Omental fat pad (tissue), 3 donors: ENCODE measurements at regions not wholly inside any gene's neighbourhood (a gene's known extent, or its start where the extent isn't known, plus 50 kb on each side); places are given as distances from the start of the nearest gene placed in this dataset.

Experiments
- ATAC-seq: fragments of 150-250 bp; one replicate; pipeline ENCODE4 v1.9.1; 2016; ENCODE audit warnings: mild to moderate bottlenecking, moderate library complexity; ENCODE audit not compliant: low FRiP score
- DNase-seq: peaks from one replicate; pipeline ENCODE4 v3.0.0-alpha.2; 2019; ENCODE audit warnings: low spot score
- TF ChIP-seq, protein P1 (sequence below), 3 donors: fragments of 450-650 bp; IDR thresholded peaks; one replicate each; pipeline ENCODE4 v1.5.1; 2016 to 2017; ENCODE audit warnings: antibody characterized with exemption in 3 of 3, mild to moderate bottlenecking in 3 of 3, moderate library complexity in 2 of 3

DNA sequence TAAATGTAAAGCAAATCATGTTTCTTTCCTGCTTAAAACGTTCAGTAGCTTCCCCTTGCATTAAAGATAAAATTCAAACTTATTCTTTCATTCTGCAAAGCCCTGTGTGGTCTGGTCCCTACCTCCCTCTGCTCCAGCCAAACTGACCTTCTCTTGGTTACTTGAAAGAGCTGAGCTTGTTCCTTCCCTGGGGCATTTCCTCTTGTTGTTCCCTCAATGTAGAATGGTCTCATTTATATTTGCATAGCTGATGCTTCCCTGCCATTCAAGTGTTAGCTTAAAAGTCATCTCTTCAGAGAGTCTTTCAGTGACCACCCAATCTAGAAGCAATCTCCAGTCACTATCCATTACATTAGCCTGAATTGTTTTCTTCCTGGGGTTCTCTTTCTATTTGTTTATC is 1618.5 kb upstream of the TENM4 start:
- no peak for DNase-seq

DNA sequence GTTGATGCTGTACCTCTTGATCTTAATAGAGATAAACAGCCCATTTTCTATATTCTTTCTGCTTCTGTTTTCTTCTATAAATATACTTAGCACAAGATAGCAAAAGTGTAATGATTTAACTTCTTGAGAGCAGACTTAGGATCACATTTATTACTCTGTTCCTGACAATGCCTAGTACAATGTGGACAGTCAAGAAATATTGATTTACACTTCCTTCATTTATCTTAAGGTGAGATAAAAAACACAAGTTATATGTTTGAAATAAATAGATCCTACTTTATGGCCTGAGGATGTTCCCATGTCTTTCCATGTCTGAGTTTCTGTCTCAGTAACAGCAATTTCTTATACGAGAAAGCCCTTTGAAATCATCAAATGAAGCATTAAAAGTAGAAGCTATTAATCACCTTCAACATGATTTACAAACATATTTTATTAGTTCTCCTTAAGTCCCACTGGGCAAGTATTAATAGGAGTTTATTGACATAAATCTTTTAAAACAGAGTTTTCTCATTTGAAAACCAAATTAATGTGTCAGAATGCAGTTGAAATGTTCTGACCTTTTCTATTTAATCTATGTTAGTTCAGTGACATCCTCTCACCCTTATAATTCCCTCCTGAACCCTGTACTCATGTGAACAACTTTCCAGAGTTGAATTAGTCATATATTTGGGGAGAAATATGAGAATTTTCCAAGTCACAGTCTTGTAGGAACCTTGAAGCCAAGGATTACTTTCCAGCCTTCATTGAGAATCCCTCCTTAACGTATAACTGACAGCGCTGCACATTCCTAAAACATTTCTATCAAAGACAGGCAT is 1611.7 kb upstream of the TENM4 start:
- TF ChIP-seq, protein P1, sequence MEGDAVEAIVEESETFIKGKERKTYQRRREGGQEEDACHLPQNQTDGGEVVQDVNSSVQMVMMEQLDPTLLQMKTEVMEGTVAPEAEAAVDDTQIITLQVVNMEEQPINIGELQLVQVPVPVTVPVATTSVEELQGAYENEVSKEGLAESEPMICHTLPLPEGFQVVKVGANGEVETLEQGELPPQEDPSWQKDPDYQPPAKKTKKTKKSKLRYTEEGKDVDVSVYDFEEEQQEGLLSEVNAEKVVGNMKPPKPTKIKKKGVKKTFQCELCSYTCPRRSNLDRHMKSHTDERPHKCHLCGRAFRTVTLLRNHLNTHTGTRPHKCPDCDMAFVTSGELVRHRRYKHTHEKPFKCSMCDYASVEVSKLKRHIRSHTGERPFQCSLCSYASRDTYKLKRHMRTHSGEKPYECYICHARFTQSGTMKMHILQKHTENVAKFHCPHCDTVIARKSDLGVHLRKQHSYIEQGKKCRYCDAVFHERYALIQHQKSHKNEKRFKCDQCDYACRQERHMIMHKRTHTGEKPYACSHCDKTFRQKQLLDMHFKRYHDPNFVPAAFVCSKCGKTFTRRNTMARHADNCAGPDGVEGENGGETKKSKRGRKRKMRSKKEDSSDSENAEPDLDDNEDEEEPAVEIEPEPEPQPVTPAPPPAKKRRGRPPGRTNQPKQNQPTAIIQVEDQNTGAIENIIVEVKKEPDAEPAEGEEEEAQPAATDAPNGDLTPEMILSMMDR (IDR thresholded peaks at IDR 0.05): no peak
- ATAC-seq (no peak), DNase-seq (no peak)

More for the DNA sequence above, 1618.5 kb upstream of the TENM4 start:
- TF ChIP-seq, protein P1 (IDR thresholded peaks at IDR 0.05): no peak
- ATAC-seq: no peak

DNA sequence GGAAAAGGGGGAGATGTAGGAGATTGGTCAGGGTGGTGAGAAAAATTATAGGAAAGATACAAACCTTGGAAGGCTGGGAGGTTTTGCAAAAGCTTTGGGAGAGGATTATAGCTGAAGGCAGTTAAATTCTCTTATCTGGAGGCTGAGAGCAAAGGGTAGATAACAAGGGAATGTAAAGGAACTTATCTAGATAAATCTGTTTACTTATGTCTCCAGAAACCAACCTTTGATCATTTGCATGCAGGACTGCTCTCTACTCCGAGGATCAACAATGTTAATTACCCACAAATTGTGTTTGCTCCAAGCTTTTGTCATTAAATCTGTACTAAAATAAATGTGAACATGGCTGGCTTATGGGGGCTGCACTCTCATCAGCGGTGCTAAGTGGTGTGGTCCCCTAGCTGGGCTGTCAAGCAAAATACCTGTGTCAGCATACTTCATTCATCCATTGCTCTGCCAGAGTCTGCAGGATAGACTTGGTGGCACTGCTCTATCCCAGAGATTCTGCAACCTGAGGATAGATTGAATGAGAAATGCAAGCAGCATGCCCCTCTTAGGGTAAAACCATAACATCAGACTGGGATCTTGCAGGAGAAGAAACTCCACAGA is 1599.2 kb upstream of the TENM4 start:
- TF ChIP-seq, protein P1 (IDR thresholded peaks at IDR 0.05): no peak
- DNase-seq: no peak
- no peak for ATAC-seq

DNA sequence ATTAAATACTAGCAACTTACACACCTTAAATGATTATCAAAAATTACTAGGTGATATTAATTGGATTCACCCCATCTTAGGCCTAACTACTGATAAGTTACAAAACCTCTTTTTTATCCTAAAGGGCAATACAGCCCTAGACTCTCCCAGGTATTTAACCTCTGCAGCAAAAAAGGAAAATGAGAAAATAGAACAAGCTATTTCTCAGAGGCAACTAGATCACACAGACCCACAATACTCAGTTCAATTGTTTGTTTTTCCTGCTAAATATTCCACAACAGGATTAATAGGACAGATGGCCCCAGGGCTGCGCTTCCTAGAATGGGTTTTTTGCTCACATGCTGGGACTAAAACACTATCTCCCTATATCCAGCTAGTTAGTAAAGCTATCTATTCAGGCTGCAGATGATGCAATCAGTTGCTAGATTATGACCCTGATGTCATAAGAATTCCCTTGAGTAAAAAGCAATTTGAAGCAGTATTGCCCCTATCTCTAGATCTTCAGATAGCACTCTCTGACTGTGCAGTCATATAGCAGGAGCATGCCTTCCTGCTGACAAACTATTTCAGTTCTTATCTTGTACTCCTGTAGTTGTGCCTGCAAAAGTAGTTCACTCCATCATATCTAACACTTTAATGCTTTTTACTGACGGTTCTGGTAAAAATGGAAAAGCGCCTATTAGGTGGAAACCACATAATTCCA is 1595.5 kb upstream of the TENM4 start:
- TF ChIP-seq, protein P1 (IDR thresholded peaks at IDR 0.05): no peak
- ATAC-seq: no peak

DNA sequence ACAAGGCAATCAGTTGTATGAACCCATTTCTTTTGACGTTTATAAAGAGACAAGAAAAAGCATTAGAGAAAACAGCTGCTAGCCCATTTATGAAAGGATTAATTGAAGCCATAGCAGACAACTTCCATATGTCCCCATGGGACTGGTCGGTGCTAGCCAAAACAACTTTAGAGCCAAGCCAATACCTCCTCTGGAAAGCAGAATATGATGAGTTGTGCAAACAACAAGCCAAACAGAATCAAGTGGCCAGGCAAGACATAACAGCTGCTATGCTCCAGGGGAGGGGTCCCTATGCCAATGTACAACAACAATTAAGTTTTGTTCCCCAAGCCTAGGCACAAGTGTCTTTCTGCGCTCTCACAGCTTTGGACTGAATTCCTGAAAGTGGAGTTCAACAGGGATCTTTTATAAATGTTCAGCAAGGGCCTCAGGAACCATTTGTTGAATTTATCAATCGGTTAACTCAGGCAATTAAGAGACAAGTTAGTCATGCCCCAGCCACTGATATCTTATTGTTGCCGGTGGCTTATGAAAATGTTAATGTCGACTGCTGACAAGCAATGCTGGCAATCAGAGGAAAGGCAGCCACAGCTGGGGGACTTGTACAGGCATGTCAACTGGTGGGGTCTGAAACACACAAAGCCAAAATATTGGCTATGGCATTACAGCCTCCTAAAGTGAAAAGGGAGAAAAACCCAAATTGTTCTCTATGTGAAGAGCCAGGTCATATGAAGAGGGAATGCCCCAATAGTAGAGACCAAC is 1593.1 kb upstream of the TENM4 start:
- DNase-seq: no peak
- no peak for ATAC-seq
- TF ChIP-seq, protein P1 (IDR thresholded peaks at IDR 0.05): no peak

More for the DNA sequence above, 1595.5 kb upstream of the TENM4 start:
- no peak for DNase-seq

DNA sequence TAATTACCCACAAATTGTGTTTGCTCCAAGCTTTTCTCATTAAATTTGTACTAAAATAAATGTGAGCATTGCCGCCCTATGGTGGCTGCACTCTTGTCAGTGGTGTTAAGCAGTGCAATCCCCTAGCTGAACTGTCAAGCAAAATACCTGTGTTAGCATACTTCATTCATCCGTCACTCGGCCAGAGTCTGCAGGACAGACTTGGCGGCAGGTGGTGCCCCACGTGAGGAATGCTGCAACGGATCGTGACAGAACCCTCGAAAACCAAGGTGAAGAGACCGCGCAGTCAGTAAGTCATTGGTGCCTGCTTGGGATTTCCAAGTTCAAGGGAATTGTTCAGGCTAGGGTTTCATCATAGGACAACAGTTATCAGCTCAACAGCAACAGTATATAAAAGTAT is 1592.1 kb upstream of the TENM4 start:
- ATAC-seq: no peak
- TF ChIP-seq, protein P1 (IDR thresholded peaks at IDR 0.05): no peak
- DNase-seq: no peak
